ENCODE measurements at regions not wholly inside any gene's neighbourhood (a gene's known extent, or its start where the extent isn't known, plus 50 kb on each side); places are given as distances from the start of the nearest gene placed in this dataset.

- no peak for DNase-seq (ENCODE audit: low spot score)
- ATAC-seq (ENCODE audit: low FRiP score) = no peak
- no peak for TF ChIP-seq CTCF (IDR thresholded peaks at IDR 0.05)
These were observed 2788.4 kb downstream of the PCDH9 start for GRCh38 chr13:64441740-64442139.

GRCh38 chr13:64438084-64438483 lies 2792.1 kb downstream of the PCDH9 start:
- ATAC-seq (ENCODE audit: low FRiP score) (no peak), DNase-seq (ENCODE audit: low spot score) (no peak)
- TF ChIP-seq CTCF (IDR thresholded peaks at IDR 0.05) = no peak

- no peak for TF ChIP-seq CTCF (IDR thresholded peaks at IDR 0.05)
- DNase-seq (ENCODE audit: low spot score) (no peak), ATAC-seq (ENCODE audit: low FRiP score) (no peak)
These were observed 2800.4 kb downstream of the PCDH9 start for GRCh38 chr13:64429691-64430090.

GRCh38 chr13:64428196-64428595 lies 2801.9 kb downstream of the PCDH9 start:
- no peak for TF ChIP-seq CTCF (IDR thresholded peaks at IDR 0.05)
- ATAC-seq (ENCODE audit: low FRiP score) = no peak
- no peak for DNase-seq (ENCODE audit: low spot score)

- TF ChIP-seq CTCF (IDR thresholded peaks at IDR 0.05) = no peak
- no peak for ATAC-seq (ENCODE audit: low FRiP score)
- DNase-seq (ENCODE audit: low spot score) = no peak
These were observed 2806.7 kb downstream of the PCDH9 start for GRCh38 chr13:64423467-64423866.

- DNase-seq (ENCODE audit: low spot score) (no peak), ATAC-seq (ENCODE audit: low FRiP score) (no peak)
- no peak for TF ChIP-seq CTCF (IDR thresholded peaks at IDR 0.05)
These were observed 2810.0 kb downstream of the PCDH9 start for GRCh38 chr13:64420181-64420580.

GRCh38 chr13:64417581-64417980 lies 2812.6 kb downstream of the PCDH9 start:
- no peak for DNase-seq (ENCODE audit: low spot score)
- no peak for TF ChIP-seq CTCF (IDR thresholded peaks at IDR 0.05)
- ATAC-seq (ENCODE audit: low FRiP score) = no peak

Data from omental fat pad (tissue), 3 donors.